Peyer's patch (tissue), 4 donors: ENCODE measurements at regions not wholly inside any gene's neighbourhood (a gene's known extent, or its start where the extent isn't known, plus 50 kb on each side); places are given as distances from the start of the nearest gene placed in this dataset.

Experiments
- POLR2A ChIP-seq, 2 donors: fragments of 450-650 bp; IDR thresholded peaks; one replicate each; pipeline ENCODE4 v1.5.1; 2017; ENCODE audit warnings: antibody characterized with exemption in 2 of 2, mild to moderate bottlenecking in 2 of 2, moderate library complexity in 2 of 2
- TF ChIP-seq, protein P1 (sequence below), 6 experiments: fragments of 450-650 bp in 4 of 6; fragments of 200-600 bp in 2 of 6; sonication (generic) in 1 of 6; IDR thresholded peaks; one replicate each; pipeline ENCODE4 v1.5.1; 2017 to 2019; ENCODE audit warnings: antibody characterized with exemption in 6 of 6, mild to moderate bottlenecking in 3 of 6, moderate library complexity in 1 of 6

DNA sequence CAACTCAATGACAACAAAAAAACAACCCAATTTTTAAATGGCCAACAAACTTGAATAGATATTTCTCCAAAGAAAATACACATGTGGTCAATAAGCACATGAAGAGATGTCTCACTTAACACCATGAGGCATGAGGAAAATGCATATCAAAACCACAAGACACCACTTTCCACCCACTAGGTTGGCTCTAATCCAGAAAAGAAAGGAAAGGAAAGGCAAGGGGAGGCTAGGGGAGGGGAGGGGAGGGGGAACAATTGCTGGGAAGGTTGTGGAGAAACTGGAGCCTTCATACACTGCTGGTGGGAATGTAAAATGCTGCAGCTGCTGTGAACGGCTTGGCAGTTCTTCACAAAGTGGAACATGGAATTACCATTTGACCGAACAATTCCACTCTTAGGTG lies 854.3 kb downstream of the UQCRFS1 start:
- TF ChIP-seq POLR2A (IDR thresholded peaks at IDR 0.05), result no peak
- TF ChIP-seq, protein P1, sequence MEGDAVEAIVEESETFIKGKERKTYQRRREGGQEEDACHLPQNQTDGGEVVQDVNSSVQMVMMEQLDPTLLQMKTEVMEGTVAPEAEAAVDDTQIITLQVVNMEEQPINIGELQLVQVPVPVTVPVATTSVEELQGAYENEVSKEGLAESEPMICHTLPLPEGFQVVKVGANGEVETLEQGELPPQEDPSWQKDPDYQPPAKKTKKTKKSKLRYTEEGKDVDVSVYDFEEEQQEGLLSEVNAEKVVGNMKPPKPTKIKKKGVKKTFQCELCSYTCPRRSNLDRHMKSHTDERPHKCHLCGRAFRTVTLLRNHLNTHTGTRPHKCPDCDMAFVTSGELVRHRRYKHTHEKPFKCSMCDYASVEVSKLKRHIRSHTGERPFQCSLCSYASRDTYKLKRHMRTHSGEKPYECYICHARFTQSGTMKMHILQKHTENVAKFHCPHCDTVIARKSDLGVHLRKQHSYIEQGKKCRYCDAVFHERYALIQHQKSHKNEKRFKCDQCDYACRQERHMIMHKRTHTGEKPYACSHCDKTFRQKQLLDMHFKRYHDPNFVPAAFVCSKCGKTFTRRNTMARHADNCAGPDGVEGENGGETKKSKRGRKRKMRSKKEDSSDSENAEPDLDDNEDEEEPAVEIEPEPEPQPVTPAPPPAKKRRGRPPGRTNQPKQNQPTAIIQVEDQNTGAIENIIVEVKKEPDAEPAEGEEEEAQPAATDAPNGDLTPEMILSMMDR (IDR thresholded peaks at IDR 0.05), result no peak
